Right atrium auricular region (tissue), 2 donors: ENCODE measurements at regions not wholly inside any gene's neighbourhood (a gene's known extent, or its start where the extent isn't known, plus 50 kb on each side); places are given as distances from the start of the nearest gene placed in this dataset.

Experiments
- DNase-seq: peaks from one replicate; pipeline ENCODE4 v3.0.0-alpha.2; 2019; ENCODE audit warnings: low spot score
- H3K27ac ChIP-seq, 2 donors: fragments of 200-600 bp; sonication (generic); 1 replicate in 1 of 2; 2 replicates in 1 of 2; pipeline ENCODE4 v1.5.1; 2016 to 2019
- H3K27me3 ChIP-seq, 2 donors: fragments of 200-600 bp; sonication (generic); one replicate each; pipeline versions ENCODE4 v1.5.1 to v1.6.0; 2017 to 2019
- H3K36me3 ChIP-seq: fragments of 200-600 bp; sonication (generic); one replicate; pipeline ENCODE4 v1.5.1; 2016
- H3K4me1 ChIP-seq, 2 donors: fragments of 200-600 bp; sonication (generic); one replicate each; pipeline versions ENCODE4 v1.5.1 to v1.6.0; 2017 to 2019
- H3K4me3 ChIP-seq, 2 donors: fragments of 200-600 bp; sonication (generic); 1 replicate in 1 of 2; 2 replicates in 1 of 2; pipeline ENCODE4 v1.5.1; 2017 to 2019; ENCODE audit warnings: mild to moderate bottlenecking in 1 of 2, moderate library complexity in 1 of 2
- H3K9me3 ChIP-seq, 2 donors: fragments of 200-600 bp; sonication (generic); one replicate each; pipeline ENCODE4 v1.5.1; 2019
- CTCF ChIP-seq, 2 donors: fragments of 200-600 bp; sonication (generic); IDR thresholded peaks; one replicate each; pipeline ENCODE4 v1.5.1; 2019; ENCODE audit warnings: antibody characterized with exemption in 2 of 2

GRCh38 chr16:48047720-48048119 lies 108.1 kb downstream of the ABCC12 start:
- no peaks in the 10 kb centered on the region for H3K9me3 ChIP-seq
- no peak for TF ChIP-seq CTCF (IDR thresholded peaks at IDR 0.05)
- DNase-seq: no peak
- no peaks in the 10 kb centered on the region for H3K4me1 ChIP-seq
- H3K4me3 ChIP-seq: no peak overlapping the region
- no peaks in the 10 kb centered on the region for H3K36me3 ChIP-seq
- H3K27ac ChIP-seq: no peak overlapping the region
- H3K27me3 ChIP-seq: no peaks in the 10 kb centered on the region

GRCh38 chr16:48047241-48047640 lies 108.6 kb downstream of the ABCC12 start:
- H3K27me3 ChIP-seq: no peaks in the 10 kb centered on the region

GRCh38 chr16:48044117-48044516 lies 111.7 kb downstream of the ABCC12 start:
- no peaks in the 10 kb centered on the region for H3K27me3 ChIP-seq
- no peak overlapping the region for H3K27ac ChIP-seq
- H3K4me1 ChIP-seq: no peaks in the 10 kb centered on the region
- no peaks in the 10 kb centered on the region for H3K36me3 ChIP-seq
- no peaks in the 10 kb centered on the region for H3K9me3 ChIP-seq
- TF ChIP-seq CTCF (IDR thresholded peaks at IDR 0.05): no peak
- no peak overlapping the region for H3K4me3 ChIP-seq
- no peak for DNase-seq

More at GRCh38 chr16:48047241-48047640, 108.6 kb downstream of the ABCC12 start:
- Histone ChIP-seq H3K4me3 (no peak overlapping the region), H3K9me3 (no peaks in the 10 kb centered on the region), H3K27ac (no peak overlapping the region), H3K36me3 (no peaks in the 10 kb centered on the region), H3K4me1 (no peaks in the 10 kb centered on the region)
- TF ChIP-seq CTCF (IDR thresholded peaks at IDR 0.05): no peak
- no peak for DNase-seq

GRCh38 chr16:48041981-48042421 lies 113.8 kb downstream of the ABCC12 start:
- no peaks in the 10 kb centered on the region for H3K27me3 ChIP-seq

GRCh38 chr16:48035142-48035541 lies 120.7 kb downstream of the ABCC12 start:
- Histone ChIP-seq H3K27ac (no peak overlapping the region), H3K4me1 (no peaks in the 10 kb centered on the region), H3K27me3 (no peaks in the 10 kb centered on the region), H3K36me3 (no peaks in the 10 kb centered on the region), H3K4me3 (no peak overlapping the region), H3K9me3 (peaks cover 0 to 6% of the 10 kb centered on the region in 2 donors)
- no peak for DNase-seq
- TF ChIP-seq CTCF (IDR thresholded peaks at IDR 0.05): no peak

More at GRCh38 chr16:48041981-48042421, 113.8 kb downstream of the ABCC12 start:
- no peak overlapping the region for H3K4me3 ChIP-seq
- no peak overlapping the region for H3K27ac ChIP-seq
- no peak for TF ChIP-seq CTCF (IDR thresholded peaks at IDR 0.05)
- no peaks in the 10 kb centered on the region for H3K36me3 ChIP-seq
- no peaks in the 10 kb centered on the region for H3K9me3 ChIP-seq
- no peak for DNase-seq
- H3K4me1 ChIP-seq: no peaks in the 10 kb centered on the region

- TF ChIP-seq CTCF (IDR thresholded peaks at IDR 0.05): no peak
- H3K36me3 ChIP-seq: no peaks in the 10 kb centered on the region
- H3K27me3 ChIP-seq: no peaks in the 10 kb centered on the region
- H3K4me1 ChIP-seq: no peaks in the 10 kb centered on the region
- peaks cover 0 to 6% of the 10 kb centered on the region in 2 donors for H3K9me3 ChIP-seq
- no peak for DNase-seq
- H3K27ac ChIP-seq: no peak overlapping the region
- no peak overlapping the region for H3K4me3 ChIP-seq
Measured at GRCh38 chr16:48030926-48031325, 124.9 kb downstream of the ABCC12 start.
